PC-3 (cell line): ENCODE measurements at regions not wholly inside any gene's neighbourhood (a gene's known extent, or its start where the extent isn't known, plus 50 kb on each side); places are given as distances from the start of the nearest gene placed in this dataset.

Source experiments
- EZH2 ChIP-seq: fragments of 300-600 bp; sonication (generic); IDR thresholded peaks from one replicate; pipeline ENCODE4 v1.6.1; 2017; ENCODE audit warnings: antibody characterized with exemption, mild to moderate bottlenecking, low read length; ENCODE audit not compliant: unreplicated experiment
- EZH2phosphoT487 ChIP-seq: fragments of 300-600 bp; sonication (generic); IDR thresholded peaks from 2 replicates; pipeline ENCODE4 v1.6.1; 2018; ENCODE audit warnings: mild to moderate bottlenecking, antibody characterized with exemption, low read length, borderline replicate concordance
- TF ChIP-seq, protein P1 (sequence below): fragments of 300-600 bp; sonication (generic); conservative IDR thresholded peaks from 2 replicates; pipeline ENCODE4 v1.5.1; 2017; ENCODE audit warnings: antibody characterized with exemption, low read depth, mild to moderate bottlenecking, low read length

- TF ChIP-seq, protein P1, sequence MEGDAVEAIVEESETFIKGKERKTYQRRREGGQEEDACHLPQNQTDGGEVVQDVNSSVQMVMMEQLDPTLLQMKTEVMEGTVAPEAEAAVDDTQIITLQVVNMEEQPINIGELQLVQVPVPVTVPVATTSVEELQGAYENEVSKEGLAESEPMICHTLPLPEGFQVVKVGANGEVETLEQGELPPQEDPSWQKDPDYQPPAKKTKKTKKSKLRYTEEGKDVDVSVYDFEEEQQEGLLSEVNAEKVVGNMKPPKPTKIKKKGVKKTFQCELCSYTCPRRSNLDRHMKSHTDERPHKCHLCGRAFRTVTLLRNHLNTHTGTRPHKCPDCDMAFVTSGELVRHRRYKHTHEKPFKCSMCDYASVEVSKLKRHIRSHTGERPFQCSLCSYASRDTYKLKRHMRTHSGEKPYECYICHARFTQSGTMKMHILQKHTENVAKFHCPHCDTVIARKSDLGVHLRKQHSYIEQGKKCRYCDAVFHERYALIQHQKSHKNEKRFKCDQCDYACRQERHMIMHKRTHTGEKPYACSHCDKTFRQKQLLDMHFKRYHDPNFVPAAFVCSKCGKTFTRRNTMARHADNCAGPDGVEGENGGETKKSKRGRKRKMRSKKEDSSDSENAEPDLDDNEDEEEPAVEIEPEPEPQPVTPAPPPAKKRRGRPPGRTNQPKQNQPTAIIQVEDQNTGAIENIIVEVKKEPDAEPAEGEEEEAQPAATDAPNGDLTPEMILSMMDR, result no peak
- no peak for TF ChIP-seq EZH2
- TF ChIP-seq EZH2phosphoT487, result no peak
Observed at GRCh38 chr4:166481055-166481454, 608.0 kb downstream of the TLL1 start.
